Psoas muscle (tissue), 7 donors: ENCODE measurements at regions not wholly inside any gene's neighbourhood (a gene's known extent, or its start where the extent isn't known, plus 50 kb on each side); places are given as distances from the start of the nearest gene placed in this dataset.

ENCODE experiments used
- ATAC-seq, 4 donors: fragments of 200-7000 bp; cut with Tn5 transposase; one replicate each; pipeline ENCODE4 v1.9.1; 2020; ENCODE audit warnings: moderate library complexity in 3 of 4, mild to moderate bottlenecking in 2 of 4
- DNase-seq, 2 donors: peaks; one replicate each; pipeline ENCODE4 v3.0.0-alpha.2; 2020
- H3K27ac ChIP-seq: fragments of 200-600 bp; one replicate; pipeline ENCODE4 v1.8.0; 2022
- H3K27me3 ChIP-seq, 3 donors: fragments of 200-600 bp in 1 of 3; one replicate each; pipeline versions ENCODE4 v1.6.1 to v1.8.0; 2013 to 2022; ENCODE audit warnings: low read length in 2 of 3, mild to moderate bottlenecking in 2 of 3, moderate library complexity in 1 of 3; ENCODE audit not compliant: insufficient read depth in 3 of 3
- H3K36me3 ChIP-seq, 2 donors: fragments of 200-600 bp in 1 of 2; one replicate each; pipeline versions ENCODE4 v1.6.1 to v1.8.0; 2013 to 2022; ENCODE audit warnings: low read depth in 1 of 2, mild to moderate bottlenecking in 1 of 2, moderate library complexity in 1 of 2; ENCODE audit not compliant: insufficient read depth in 1 of 2
- H3K4me1 ChIP-seq: fragments of 200-600 bp; one replicate; pipeline ENCODE4 v1.8.0; 2022
- H3K4me3 ChIP-seq: fragments of 200-600 bp; one replicate; pipeline ENCODE4 v1.8.0; 2022; ENCODE audit warnings: mild to moderate bottlenecking
- H3K9me3 ChIP-seq: fragments of 200-600 bp; one replicate; pipeline ENCODE4 v1.8.0; 2022
- WGBS, 3 donors: extraction: QIAGEN DNeasy Blood & Tissue Kit; methylation state at CpG; one replicate each; pipeline versions ENCODE4 v1.1.6 to v1.1.7; 2013; 5-methylcytosine and 5-hydroxymethylcytosine counted together
- intact Hi-C, 2 donors: fragments of 100-400 bp; cut with DNase I; formaldehyde crosslinking; loops; one replicate each; pipeline versions ENCODE4 v1.11.0 to v1.14.2; 2022
- TF ChIP-seq, protein P1 (sequence below): fragments of 200-600 bp; IDR thresholded peaks from one replicate; pipeline ENCODE4 v1.8.0; 2022; ENCODE audit warnings: antibody characterized with exemption
- donor health status: healthy with polysubstance abuse.
- donor health status: DM: no; HTN: no; CAD: no; lungs with moderate emphysema.
- donor health status: Bipolar disorder and iron deficiency.
- donor health status: healthy.
- donor health status: DM: yes; HTN: yes; CAD: no.
- donor health status: DM: no; HTN: no; CAD: no.
- donor health status: DM: yes; HTN: yes; CAD: no.

DNA sequence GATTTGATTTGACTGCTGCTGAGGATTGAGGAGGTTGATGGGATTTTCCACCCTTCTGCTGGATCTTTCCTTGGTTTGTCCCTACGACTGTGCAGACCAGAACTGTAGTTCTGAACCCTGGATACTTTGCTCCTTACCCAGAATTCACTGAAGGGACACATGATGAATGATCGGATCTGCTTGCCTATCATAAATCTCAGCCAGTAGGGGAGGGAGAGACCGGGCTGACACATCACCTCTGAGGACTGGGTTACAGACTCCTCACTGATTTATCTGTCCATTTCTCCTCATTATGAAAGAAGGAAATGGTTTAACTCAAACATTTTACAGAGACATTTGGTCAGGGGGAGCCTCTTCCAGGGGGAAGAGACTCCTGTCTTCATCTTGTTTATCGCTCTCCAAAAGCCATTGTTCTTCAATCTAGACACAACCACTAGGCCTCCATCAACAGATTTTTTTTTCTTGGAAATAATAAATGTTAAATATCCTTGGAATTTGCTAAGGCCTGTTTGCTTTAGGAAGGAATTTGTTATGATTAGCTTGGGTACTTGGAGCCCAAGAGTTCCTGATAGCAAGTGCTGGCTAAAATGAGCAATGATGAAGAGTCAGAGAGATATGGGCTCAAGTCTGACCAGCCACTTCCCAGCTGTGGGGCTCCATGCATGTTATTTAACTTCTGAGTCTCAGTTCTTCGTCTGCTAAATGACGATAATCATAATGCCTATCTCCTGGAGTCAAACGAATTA, 925.5 kb downstream of the SLC4A3 start:
- Histone ChIP-seq H3K4me1 (no peaks in the 10 kb centered on the region), H3K27ac (no peak overlapping the region), H3K4me3 (no peak overlapping the region), H3K9me3 (no peaks in the 10 kb centered on the region), H3K27me3 (no peaks in the 10 kb centered on the region), H3K36me3 (no peaks in the 10 kb centered on the region)
- TF ChIP-seq, protein P1, sequence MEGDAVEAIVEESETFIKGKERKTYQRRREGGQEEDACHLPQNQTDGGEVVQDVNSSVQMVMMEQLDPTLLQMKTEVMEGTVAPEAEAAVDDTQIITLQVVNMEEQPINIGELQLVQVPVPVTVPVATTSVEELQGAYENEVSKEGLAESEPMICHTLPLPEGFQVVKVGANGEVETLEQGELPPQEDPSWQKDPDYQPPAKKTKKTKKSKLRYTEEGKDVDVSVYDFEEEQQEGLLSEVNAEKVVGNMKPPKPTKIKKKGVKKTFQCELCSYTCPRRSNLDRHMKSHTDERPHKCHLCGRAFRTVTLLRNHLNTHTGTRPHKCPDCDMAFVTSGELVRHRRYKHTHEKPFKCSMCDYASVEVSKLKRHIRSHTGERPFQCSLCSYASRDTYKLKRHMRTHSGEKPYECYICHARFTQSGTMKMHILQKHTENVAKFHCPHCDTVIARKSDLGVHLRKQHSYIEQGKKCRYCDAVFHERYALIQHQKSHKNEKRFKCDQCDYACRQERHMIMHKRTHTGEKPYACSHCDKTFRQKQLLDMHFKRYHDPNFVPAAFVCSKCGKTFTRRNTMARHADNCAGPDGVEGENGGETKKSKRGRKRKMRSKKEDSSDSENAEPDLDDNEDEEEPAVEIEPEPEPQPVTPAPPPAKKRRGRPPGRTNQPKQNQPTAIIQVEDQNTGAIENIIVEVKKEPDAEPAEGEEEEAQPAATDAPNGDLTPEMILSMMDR: no peak
- WGBS, 3 donors: 79 to 84% (median 81%) methylated on average over 7 of the region's 7 CpGs
- intact Hi-C loops: no loop called here
- no peak for ATAC-seq
- no peak for DNase-seq

DNA sequence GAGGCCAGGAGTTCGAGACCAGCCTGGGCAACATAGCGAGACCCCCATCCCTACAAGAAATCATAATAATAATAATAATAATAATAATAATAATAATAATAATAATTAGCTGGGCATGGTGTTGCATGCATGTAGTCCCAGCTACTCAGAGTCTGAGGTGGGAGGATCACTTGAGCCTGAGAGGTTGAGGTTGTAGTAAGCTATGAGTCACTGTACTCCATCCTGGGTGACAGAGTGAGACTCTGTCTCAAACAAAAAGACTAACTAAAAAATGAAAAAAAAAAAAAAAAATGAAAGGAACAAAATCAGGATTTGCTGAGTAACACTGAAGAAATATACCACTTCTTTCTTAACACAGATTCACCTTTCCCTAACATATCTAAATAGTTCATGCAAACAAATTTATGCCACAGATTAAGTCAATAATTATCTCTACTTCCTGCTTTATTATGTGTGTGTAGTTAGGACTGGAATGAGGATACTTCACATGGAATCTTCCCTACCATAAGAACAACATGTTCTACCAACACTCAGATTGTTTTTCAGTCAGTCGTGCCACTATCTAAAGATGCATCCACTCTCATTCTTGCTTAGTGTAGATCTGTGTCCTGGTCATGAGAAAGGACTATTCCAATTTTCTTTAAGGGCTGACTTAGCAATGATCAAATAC, 928.7 kb downstream of the SLC4A3 start:
- intact Hi-C loops: no loop called here
- H3K9me3 ChIP-seq: no peaks in the 10 kb centered on the region
- no peaks in the 10 kb centered on the region for H3K27me3 ChIP-seq
- TF ChIP-seq, protein P1: no peak
- H3K4me3 ChIP-seq: no peak overlapping the region
- H3K27ac ChIP-seq: no peak overlapping the region
- WGBS, 3 donors: 84 to 91% (median 89%) methylated on average over 3 of the region's 3 CpGs
- no peak for DNase-seq
- no peaks in the 10 kb centered on the region for H3K36me3 ChIP-seq
- no peak for ATAC-seq
- no peaks in the 10 kb centered on the region for H3K4me1 ChIP-seq

DNA sequence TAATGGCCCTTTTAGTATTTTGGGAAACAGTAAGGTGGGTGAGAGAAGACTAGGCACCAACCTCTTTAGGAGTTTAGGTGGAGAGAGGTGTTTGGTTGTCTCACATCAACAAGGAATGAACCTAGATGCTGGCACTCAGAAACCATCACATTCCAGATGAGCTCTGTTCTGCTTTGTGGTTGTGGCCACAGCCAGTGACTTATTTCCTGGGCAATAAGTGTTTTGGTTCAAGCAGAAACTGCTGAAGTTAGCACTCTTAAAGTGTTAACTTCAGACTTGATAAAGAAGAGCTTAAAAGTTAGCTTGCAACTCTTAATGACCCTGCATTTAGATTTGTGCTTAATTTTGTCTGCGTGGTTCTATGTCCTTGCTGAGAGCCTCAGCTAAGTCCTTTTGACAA, 929.2 kb downstream of the SLC4A3 start:
- 46 to 64% (median 58%) methylated on average over 1 of the region's 1 CpG for WGBS, 3 donors
- no peaks in the 10 kb centered on the region for H3K9me3 ChIP-seq
- no peaks in the 10 kb centered on the region for H3K36me3 ChIP-seq
- TF ChIP-seq, protein P1: no peak
- H3K27ac ChIP-seq: no peak overlapping the region
- no peaks in the 10 kb centered on the region for H3K27me3 ChIP-seq
- intact Hi-C loops: no loop called here
- H3K4me1 ChIP-seq: no peaks in the 10 kb centered on the region
- no peak overlapping the region for H3K4me3 ChIP-seq
- no peak for DNase-seq
- ATAC-seq: no peak

DNA sequence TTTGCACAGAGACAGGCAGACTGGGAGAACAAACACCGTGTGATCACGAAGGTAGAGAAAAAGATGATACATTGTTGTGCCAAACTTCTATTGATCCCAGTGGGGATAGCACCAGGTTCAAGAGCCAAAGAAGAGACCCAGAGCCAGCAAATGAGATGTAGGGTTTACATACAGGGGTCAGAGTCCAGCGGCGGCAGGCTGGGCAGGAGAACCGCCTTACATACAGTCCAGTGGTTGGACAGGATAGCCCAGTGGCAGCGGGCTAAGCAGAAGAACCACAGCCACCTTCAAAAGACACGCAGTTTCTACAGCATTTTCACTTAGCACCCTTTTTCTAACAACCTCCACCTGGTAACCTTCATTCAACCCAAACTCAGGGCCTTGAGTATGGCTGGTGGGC, 932.8 kb downstream of the SLC4A3 start:
- H3K4me1 ChIP-seq: no peaks in the 10 kb centered on the region
- ATAC-seq (no peak), DNase-seq (no peak)
- no peaks in the 10 kb centered on the region for H3K36me3 ChIP-seq
- H3K4me3 ChIP-seq: no peak overlapping the region
- 92 to 97% (median 97%) methylated on average over 7 of the region's 7 CpGs for WGBS, 3 donors
- H3K9me3 ChIP-seq: no peaks in the 10 kb centered on the region
- TF ChIP-seq, protein P1: no peak
- intact Hi-C loops: no loop called here
- H3K27me3 ChIP-seq: no peaks in the 10 kb centered on the region
- no peak overlapping the region for H3K27ac ChIP-seq
